ENCODE measurements at regions not wholly inside any gene's neighbourhood (a gene's known extent, or its start where the extent isn't known, plus 50 kb on each side); places are given as distances from the start of the nearest gene placed in this dataset.
"Not testable (repeated sequence)": the region's sequence is repeated elsewhere in the genome, so short reads cannot be mapped to it uniquely, and the experiment has no call there.

- no peak for DNase-seq
Observed at GRCh38 chr2:133887676-133888040, 319.4 kb upstream of the NCKAP5 start.

GRCh38 chr2:133888107-133888506 lies 319.8 kb upstream of the NCKAP5 start:
- DNase-seq, result no peak

DNA sequence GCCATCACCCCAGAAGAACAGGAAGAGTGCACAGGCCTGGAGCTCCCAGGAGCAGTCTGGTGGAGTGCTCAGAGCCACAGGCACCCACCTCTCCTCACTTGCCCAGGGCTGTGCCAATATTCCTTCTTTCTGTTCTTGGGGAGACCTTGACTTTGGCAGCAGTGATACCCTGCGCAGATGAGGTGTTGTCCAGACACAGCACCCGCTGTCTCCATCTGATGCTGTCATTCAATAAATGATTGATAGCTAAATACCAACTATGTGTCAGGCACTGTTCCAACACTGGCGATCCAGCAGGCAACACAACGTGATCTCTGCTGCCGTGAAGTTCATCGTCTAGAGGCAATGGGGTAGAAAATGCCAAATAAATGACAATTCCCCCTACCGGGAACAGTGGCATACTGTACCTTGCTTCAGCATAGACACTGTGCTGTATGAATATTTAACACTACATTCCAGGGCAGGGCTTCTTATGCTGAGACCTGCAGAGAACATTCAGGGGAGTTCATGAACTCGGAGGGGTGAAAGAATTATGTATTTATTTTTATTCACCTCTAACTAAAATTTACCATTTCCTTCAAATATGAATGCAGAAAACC lies 320.5 kb upstream of the NCKAP5 start:
- DNase-seq, result no peak

GRCh38 chr2:133892352-133892913 lies 324.2 kb upstream of the NCKAP5 start:
- DNase-seq, result no peak

DNA sequence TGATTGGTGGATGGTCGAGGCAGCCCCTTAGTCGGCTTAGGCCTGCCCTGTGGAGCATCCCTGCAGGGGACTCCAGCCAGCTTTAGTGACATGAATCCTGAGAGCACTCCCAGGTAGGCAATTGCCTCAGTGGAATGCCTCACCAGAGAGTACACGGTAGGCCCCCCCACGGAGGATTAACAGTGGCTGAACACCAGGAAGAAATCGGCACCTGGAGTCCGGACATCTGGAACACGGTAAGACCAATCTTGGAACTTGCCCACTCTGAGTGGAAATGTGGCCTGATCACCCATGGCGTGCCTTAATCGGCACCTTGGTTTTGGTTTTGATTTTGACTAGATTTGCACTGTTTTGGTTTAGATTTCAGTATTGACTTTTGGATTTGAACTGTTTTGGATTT lies 326.2 kb upstream of the NCKAP5 start:
- DNase-seq, result no peak

- not testable (repeated sequence) for DNase-seq
Observed at GRCh38 chr2:133897838-133898237, 329.6 kb upstream of the NCKAP5 start.

GRCh38 chr2:133900909-133901308 lies 332.6 kb upstream of the NCKAP5 start:
- no peak for DNase-seq

DNA sequence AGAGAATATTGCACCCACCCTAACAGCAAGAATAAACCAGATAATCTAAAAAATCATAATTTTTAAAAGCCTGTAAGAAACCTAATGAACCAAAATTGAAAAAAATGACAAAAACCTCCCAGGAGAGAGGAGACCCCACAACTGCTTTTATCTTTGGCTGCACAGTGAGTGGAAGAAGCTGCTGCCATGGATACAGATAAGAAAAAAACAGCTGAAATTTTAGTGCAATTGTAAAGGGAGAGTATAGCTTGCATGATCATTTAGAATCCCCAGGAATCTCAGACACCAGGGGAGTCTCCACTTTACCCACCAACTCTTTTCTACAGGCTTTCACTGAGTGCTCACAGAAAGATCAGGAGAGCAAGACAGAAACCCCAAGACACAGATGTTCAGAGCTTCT lies 338.1 kb upstream of the NCKAP5 start:
- DNase-seq, result no peak

DNA sequence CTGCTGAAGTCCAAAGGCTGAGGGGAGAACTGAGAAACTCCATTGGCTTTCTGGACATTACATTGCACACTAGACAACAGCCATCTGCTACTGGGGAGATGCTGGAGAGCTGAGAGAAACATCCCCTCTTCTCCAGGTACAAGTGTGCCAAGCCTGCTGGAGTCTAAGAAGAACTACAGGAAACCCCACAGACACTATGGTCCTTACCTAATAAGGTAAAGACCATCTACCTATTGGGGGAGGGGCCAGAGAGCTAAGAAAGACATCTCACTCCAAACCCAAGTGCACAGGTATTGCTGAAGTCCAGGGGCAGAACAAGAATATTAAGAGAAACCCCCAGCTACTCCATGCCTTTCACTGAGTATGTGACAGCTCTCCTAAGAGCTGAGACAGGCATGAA lies 338.7 kb upstream of the NCKAP5 start:
- no peak for DNase-seq

- no peak for DNase-seq
Observed at GRCh38 chr2:133908171-133908570, 339.9 kb upstream of the NCKAP5 start.

DNA sequence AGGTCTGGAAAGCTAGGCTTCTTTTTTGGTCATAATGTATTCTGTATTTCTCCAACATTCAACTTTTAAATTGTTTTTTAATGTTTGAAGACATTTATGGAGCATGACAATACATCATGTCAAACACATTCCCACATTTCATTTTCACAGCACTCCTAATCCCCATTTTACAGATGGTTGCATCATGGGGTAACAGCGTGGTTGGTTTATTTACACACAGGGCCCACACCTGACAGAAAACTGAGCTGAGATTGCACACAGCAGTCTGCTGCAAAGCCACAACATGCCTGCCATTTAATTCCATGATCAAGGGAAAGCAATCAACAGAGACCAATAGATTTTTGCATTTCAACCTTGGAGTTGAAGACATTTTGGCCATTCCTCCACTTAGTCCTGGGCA lies 335.7 kb upstream of the MGAT5 start:
- DNase-seq, result no peak

- DNase-seq, result no peak
Observed at GRCh38 chr2:133919285-133919684, 334.6 kb upstream of the MGAT5 start.

DNA sequence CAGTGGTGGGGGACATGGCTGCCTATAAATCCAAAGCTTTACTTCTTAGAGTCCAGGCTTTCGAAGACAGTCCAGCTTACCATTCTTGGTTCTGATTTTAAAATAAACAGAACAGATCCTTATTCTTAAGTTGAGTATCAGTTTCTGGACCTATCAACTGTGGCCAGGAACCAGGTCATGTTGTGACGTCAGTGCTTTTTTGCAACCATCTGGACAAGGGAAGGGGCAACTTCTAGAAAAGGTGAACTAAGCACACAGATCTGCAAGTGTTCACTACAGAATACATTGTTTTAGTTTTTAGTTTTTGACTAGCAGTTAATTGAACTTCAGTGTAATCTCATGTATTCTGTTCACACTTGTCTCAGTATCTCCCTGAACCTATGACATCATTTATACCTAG lies 326.0 kb upstream of the MGAT5 start:
- no peak for DNase-seq

- DNase-seq, result no peak
Observed at GRCh38 chr2:133936096-133936495, 317.8 kb upstream of the MGAT5 start.

DNA sequence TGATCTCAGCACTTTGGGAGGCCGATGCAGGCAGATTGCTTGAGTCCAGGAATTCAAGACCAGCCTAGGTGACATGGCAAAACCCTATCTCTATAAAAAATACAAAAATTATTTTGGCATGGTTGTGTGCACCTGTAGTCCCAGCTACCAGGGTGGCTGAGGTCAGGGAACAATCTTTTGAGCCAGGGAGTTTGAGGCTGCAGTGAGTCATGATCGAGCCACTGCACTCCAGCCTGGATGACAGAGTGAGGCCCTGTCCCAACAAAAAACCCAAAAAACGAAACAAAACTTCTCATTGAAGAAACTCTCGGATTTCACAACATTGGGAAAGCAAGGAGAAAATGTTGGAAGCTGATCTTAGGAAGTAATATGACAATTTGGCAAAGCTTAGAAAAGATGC lies 317.3 kb upstream of the MGAT5 start:
- DNase-seq, result no peak

DNA sequence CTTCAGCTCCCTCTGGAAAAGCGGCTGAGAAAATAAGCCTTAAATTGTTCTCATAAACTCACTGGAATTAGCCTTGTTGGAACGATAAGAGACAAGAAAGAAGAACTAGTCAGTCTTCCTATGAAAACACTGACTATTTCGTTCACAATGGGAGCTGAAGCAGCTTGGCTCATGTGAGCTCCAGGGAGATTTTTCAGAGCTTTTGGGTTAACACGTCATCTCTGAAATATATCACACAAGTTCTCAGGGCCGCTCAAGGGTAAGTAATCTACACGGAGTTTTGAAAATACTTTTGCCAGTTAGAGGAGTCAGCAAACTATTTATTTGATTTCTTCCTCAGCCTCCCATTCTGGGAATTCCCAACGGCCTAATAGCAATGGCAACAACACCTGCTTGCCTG lies 316.2 kb upstream of the MGAT5 start:
- DNase-seq, result no peak

DNA sequence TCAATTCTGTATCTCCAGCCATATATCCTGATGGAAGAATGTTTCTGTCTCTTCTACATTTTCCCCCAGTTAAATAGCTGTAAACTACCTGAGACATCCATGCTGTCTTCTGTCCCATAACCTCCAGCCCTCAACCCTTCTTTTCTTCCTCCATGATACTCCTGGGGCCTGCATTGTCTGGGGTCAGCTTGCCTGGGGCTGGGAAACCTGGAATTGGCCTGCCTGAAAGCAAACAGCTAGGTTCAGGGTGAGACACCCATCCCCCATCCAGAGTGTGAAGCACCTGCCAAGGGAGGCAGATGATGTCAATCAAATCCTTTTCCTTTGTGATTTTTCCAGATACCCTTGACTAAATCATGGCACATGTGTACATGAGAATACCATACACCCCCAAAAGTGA lies 313.7 kb upstream of the MGAT5 start:
- DNase-seq, result no peak

DNA sequence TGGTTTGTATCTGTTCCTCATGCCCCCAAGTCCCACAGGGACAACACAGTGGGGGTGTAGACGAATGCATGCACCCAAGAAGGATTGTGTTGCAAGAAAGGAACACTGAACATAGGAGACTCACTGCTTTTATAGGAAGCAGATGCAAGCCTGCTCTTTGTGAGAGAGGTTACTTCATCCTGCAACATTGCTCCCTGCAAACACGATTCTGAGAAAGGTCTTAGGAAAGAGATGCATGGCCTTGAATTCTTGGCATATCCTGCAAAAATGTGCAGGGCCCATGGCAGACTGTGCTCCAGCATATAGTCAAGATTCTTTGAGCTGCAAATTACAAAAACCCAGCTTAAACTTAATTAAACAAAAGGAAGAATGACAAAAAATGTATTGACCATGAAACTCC lies 312.2 kb upstream of the MGAT5 start:
- no peak for DNase-seq

GRCh38 chr2:133942398-133942797 lies 311.5 kb upstream of the MGAT5 start:
- DNase-seq, result no peak

GRCh38 chr2:133943108-133943507 lies 310.8 kb upstream of the MGAT5 start:
- DNase-seq, result no peak

DNA sequence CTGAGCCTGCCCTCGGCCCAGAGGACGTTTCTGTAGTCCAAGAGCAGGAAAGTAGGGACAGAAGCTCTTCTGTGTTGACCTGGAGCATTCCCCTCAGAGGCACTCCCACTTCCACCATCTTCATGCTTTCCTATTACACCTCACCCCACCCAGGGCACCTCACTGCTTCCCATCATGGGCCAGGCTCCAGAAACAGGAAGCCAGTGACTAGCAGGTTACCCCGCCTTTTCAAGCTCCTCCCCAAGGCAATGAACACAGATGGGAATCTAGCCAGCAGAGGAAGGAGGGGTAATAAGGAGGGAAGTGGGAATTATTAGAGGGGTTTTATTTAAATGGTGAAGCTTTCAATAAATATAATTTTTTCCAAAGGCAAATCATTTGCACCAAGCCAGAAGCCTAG lies 308.8 kb upstream of the MGAT5 start:
- DNase-seq, result no peak

- no peak for DNase-seq
Observed at GRCh38 chr2:133947057-133947456, 306.8 kb upstream of the MGAT5 start.

- DNase-seq, result no peak
Observed at GRCh38 chr2:133948610-133949290, 305.1 kb upstream of the MGAT5 start.

DNA sequence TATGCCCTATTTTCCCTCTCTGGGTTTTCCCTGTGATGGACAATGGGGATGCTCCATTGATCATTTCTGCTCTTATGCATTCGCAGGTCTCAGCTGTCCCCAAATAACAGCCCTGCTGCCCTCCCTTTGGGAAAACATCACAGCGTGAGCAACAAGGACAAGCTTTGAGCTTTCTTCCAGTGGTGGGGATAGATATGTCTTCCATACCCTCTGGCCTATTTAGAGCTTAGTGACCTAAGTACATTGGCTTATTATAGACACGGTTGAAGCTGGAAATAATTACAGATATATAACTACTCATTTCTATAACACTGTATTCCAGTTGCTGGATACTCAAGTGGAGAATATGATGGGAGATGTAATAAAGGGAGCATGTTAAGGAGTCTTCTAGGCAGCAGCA lies 304.3 kb upstream of the MGAT5 start:
- DNase-seq, result no peak

DNA sequence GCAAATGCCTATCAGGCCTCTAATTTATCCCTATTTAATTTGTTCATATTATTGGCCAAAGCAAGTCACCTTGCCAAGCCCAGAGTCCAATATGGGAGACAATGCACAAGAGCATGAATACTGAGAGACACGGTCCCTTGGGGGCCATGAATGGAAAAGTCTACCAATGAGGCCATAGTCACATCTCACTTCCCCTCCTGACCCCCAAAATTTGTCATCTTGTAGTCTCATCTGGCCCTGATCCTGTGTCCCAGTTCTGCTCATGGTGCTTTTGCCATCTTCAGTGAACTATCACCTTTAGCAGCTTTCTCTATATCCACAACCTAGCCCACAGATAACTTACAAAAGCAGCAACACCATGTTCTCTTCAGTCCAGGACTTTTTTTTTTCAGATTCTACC lies 302.7 kb upstream of the MGAT5 start:
- DNase-seq, result no peak

Data from NCI-H2081 treated with DMSO at 0.1 percent for 48 hours (cell line).